ENCODE measurements at regions not wholly inside any gene's neighbourhood (a gene's known extent, or its start where the extent isn't known, plus 50 kb on each side); places are given as distances from the start of the nearest gene placed in this dataset.

DNA sequence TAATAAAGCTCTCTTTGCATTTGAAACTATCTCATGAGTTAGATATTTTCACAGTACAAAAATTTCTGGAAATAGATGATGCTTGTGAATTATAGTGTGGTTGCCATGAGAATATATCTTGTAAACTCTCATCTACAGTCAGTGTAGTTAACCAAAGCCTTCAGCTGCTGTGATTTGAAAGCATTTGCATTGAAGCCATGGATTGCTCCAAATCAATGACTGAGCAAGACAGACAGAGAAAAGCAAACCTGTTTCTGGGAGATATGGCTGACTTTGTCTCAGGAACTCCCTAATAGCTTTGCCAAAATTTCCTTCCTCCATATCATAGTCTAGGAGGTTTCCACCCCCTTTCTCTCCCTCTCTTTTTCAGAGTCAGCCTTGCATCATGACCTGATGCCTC is 955.3 kb downstream of the REEP3 start:
- no peak for TF ChIP-seq SUZ12 (IDR thresholded peaks at IDR 0.05; ENCODE audit: extremely low read depth, insufficient read depth, insufficient read length)
- TF ChIP-seq ZNF274 (IDR thresholded peaks at IDR 0.05; ENCODE audit: low read depth, low read length): no peak
- TF ChIP-seq YY1 (IDR thresholded peaks at IDR 0.05; ENCODE audit: insufficient read depth, insufficient read length): no peak

Data from NT2/D1 (cell line).